Femur (tissue), 1 donor: ENCODE measurements at regions not wholly inside any gene's neighbourhood (a gene's known extent, or its start where the extent isn't known, plus 50 kb on each side); places are given as distances from the start of the nearest gene placed in this dataset.

ENCODE experiments used
- DNase-seq: peaks from one replicate; pipeline ENCODE4 v3.0.0-alpha.2; 2017

- DNase-seq = no peak
Observed at GRCh38 chr10:105969884-105970377, 1194.6 kb downstream of the SORCS1 start.

GRCh38 chr10:105968666-105969065 lies 1195.8 kb downstream of the SORCS1 start:
- DNase-seq = no peak

- no peak for DNase-seq
Observed at GRCh38 chr10:105967256-105967655, 1197.2 kb downstream of the SORCS1 start.

- no peak for DNase-seq
Observed at GRCh38 chr10:105965141-105965540, 1199.4 kb downstream of the SORCS1 start.

GRCh38 chr10:105964009-105964408 lies 1200.5 kb downstream of the SORCS1 start:
- no peak for DNase-seq

- no peak for DNase-seq
Observed at GRCh38 chr10:105963334-105963884, 1201.1 kb downstream of the SORCS1 start.

- no peak for DNase-seq
Observed at GRCh38 chr10:105956550-105956949, 1208.0 kb downstream of the SORCS1 start.

GRCh38 chr10:105953861-105954260 lies 1210.6 kb downstream of the SORCS1 start:
- no peak for DNase-seq

- DNase-seq = no peak
Observed at GRCh38 chr10:105953056-105953455, 1211.5 kb downstream of the SORCS1 start.

- DNase-seq = peak; percentile 27
Observed at GRCh38 chr10:105952153-105952552, 1212.4 kb downstream of the SORCS1 start.

- DNase-seq = peak; percentile 57
Observed at GRCh38 chr10:105950410-105950809, 1214.1 kb downstream of the SORCS1 start.

GRCh38 chr10:105949721-105950120 lies 1214.8 kb downstream of the SORCS1 start:
- no peak for DNase-seq

- DNase-seq = no peak
Observed at GRCh38 chr10:105925045-105925785, 1239.3 kb downstream of the SORCS1 start.

- DNase-seq = no peak
Observed at GRCh38 chr10:105921348-105921747, 1243.2 kb downstream of the SORCS1 start.

GRCh38 chr10:105914432-105914831 lies 1250.1 kb downstream of the SORCS1 start:
- DNase-seq = no peak

GRCh38 chr10:105908701-105909100 lies 1255.8 kb downstream of the SORCS1 start:
- no peak for DNase-seq

- no peak for DNase-seq
Observed at GRCh38 chr10:105885495-105885894, 1244.4 kb downstream of the SORCS3 start.

- DNase-seq = no peak
Observed at GRCh38 chr10:105879401-105879800, 1238.3 kb downstream of the SORCS3 start.

GRCh38 chr10:105875050-105875449 lies 1234.0 kb downstream of the SORCS3 start:
- no peak for DNase-seq

GRCh38 chr10:105872665-105873064 lies 1231.6 kb downstream of the SORCS3 start:
- DNase-seq = no peak

GRCh38 chr10:105868935-105869334 lies 1227.8 kb downstream of the SORCS3 start:
- no peak for DNase-seq

GRCh38 chr10:105864854-105865253 lies 1223.8 kb downstream of the SORCS3 start:
- no peak for DNase-seq

GRCh38 chr10:105857268-105858264 lies 1216.5 kb downstream of the SORCS3 start:
- DNase-seq = no peak
